ENCODE measurements at regions not wholly inside any gene's neighbourhood (a gene's known extent, or its start where the extent isn't known, plus 50 kb on each side); places are given as distances from the start of the nearest gene placed in this dataset.

DNA sequence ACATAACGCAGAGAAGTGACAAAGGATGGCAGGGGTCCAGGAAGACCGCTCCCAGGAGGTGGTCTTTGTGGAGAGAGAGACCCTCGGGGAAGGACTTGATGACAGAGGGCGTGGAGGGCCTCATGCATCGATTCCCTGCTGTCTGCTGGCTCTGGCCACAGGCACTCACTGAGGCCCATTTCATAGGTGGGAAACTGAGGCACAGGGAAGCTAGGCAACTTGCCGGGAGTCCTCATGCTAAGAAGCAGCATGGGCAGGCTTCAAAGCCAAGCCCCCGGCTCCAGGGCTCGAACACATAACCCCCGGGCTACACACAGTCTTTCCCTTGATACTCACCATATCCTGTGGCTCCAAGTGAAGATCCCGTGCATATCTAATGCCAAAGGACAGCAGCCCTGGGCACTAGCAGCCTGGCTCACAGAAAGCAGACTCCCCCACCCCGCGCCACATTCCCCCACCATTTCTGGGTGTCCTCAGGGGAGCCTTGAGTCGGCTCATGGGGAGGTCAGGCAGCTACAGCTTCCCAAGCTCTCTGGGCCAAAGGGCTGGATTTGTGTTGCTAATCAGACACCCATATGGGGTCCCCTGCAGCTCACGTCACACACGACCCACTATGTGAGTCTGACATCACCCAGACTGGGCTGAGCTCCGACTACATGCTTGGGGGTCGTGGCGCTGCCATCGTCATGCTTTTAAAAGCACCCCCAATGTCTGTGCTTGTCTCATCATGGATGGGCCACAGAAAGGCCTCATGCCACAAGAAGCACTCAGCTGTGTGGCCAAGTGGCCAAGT lies 130.9 kb upstream of the PMEPA1 start:
- DNase-seq (ENCODE audit: low read depth, low spot score) (no peak), FAIRE-seq (no peak)
- H3K9me3 ChIP-seq (replicated peaks; ENCODE audit: control insufficient read depth, insufficient read depth, low read length) = no peaks in the 10 kb centered on the region
- H3K4me3 ChIP-seq (replicated peaks in 1 of 3; ENCODE audit: insufficient read depth in 1 of 3, low read depth in 1 of 3, low read length in 3 of 3) = no peak overlapping the region
- no peak overlapping the region for H3K4me2 ChIP-seq (ENCODE audit: insufficient read depth, low read length)
- H4K20me1 ChIP-seq (replicated peaks; ENCODE audit: control insufficient read depth, extremely low read depth, insufficient read depth, low read length) = no peaks in the 10 kb centered on the region
- H3K9ac ChIP-seq (replicated peaks; ENCODE audit: extremely low read depth, insufficient read depth, low read length) = no peak overlapping the region
- intact Hi-C loops (cut with micrococcal nuclease) (no loop called here), dilution Hi-C loops (cut with MboI; ENCODE audit: extremely low pct_ligation_motif_present, low sequenced_read_pairs) (no loop called here)
- H3K36me3 ChIP-seq (ENCODE audit: control insufficient read depth in 2 of 2, extremely low read depth in 1 of 2, insufficient read depth in 2 of 2, low read length in 2 of 2) = no peaks in the 10 kb centered on the region
- H3K27ac ChIP-seq (ENCODE audit: insufficient read depth, low read depth, low read length) = no peak overlapping the region
- H3K4me1 ChIP-seq (ENCODE audit: control insufficient read depth, extremely low read depth, insufficient read depth, low read length) = no peaks in the 10 kb centered on the region
- no peak for TF ChIP-seq GATA2 (IDR thresholded peaks at IDR 0.05; ENCODE audit: insufficient read depth, insufficient read length, low read depth, low read length)
- no peak for TF ChIP-seq FOS (IDR thresholded peaks at IDR 0.05; ENCODE audit: borderline replicate concordance, insufficient read depth, low read length)
- TF ChIP-seq POLR2AphosphoS5 (IDR thresholded peaks at IDR 0.05; ENCODE audit: insufficient read depth, low read depth, low read length) = no peak
- no peak for TF ChIP-seq MYC (IDR thresholded peaks at IDR 0.05; ENCODE audit: low read depth, low read length)
- TF ChIP-seq, protein P1, sequence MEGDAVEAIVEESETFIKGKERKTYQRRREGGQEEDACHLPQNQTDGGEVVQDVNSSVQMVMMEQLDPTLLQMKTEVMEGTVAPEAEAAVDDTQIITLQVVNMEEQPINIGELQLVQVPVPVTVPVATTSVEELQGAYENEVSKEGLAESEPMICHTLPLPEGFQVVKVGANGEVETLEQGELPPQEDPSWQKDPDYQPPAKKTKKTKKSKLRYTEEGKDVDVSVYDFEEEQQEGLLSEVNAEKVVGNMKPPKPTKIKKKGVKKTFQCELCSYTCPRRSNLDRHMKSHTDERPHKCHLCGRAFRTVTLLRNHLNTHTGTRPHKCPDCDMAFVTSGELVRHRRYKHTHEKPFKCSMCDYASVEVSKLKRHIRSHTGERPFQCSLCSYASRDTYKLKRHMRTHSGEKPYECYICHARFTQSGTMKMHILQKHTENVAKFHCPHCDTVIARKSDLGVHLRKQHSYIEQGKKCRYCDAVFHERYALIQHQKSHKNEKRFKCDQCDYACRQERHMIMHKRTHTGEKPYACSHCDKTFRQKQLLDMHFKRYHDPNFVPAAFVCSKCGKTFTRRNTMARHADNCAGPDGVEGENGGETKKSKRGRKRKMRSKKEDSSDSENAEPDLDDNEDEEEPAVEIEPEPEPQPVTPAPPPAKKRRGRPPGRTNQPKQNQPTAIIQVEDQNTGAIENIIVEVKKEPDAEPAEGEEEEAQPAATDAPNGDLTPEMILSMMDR (IDR thresholded peaks at IDR 0.05; ENCODE audit: extremely low read depth in 1 of 2, insufficient read depth in 1 of 2, low read depth in 1 of 2, low read length in 2 of 2) = no peak
- TF ChIP-seq MAX (IDR thresholded peaks at IDR 0.05; ENCODE audit: insufficient read depth, insufficient read length) = no peak
- ChIA-PET POLR2A (no interaction called here), CTCF (no interaction called here)
- no peak overlapping the region for H2AFZ ChIP-seq (ENCODE audit: low read depth, low read length)
- no peaks in the 10 kb centered on the region for H3K9me1 ChIP-seq (replicated peaks; ENCODE audit: control insufficient read depth, extremely low read depth, insufficient read depth, low read length)
- H3K79me2 ChIP-seq (ENCODE audit: control insufficient read depth, insufficient read depth, low read length) = no peaks in the 10 kb centered on the region
- H3K27me3 ChIP-seq (ENCODE audit: control insufficient read depth in 2 of 2, insufficient read depth in 2 of 2, low read length in 2 of 2) = peaks cover 0 to under 1% of the 10 kb centered on the region in 2 experiments
- no TSS peak for BruUV-seq (replicated peaks)
